ENCODE measurements at regions not wholly inside any gene's neighbourhood (a gene's known extent, or its start where the extent isn't known, plus 50 kb on each side); places are given as distances from the start of the nearest gene placed in this dataset.

DNA sequence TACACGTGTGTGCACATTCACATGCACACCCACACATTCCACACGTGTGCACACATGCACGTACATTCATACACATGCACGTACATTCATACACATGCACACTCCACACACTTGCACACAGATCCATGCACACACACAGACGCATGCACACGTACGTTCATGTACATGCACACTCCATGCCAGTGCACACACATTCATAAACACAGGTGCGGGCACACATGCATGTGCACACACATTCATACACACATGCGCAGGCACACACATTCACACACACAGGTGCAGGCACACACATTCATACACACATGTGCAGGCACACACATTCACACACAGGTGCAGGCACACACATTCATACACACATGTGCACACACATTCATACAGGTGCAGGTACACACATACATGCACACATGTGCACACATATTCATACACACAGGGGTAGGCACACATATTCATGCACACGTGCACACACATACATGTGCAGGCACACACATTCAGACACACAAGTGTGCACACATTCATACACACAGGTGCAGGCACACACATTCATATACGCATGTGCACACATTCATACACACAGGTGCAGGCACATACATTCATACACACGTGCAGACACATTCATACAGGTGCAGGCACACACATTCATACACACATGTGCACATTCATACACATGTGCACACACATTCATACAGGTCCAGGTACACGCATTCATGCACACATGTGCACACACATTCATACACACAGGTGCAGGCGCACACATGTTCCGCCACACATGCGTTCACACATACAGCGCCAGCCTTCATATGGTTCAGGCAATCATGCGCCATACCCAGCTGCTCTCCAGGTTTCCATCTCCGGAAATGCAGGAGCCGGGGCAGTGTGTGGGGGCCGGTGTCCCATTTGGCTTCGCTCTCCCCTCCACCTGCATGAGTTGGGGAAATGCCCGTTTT is 124.8 kb downstream of the HMX1 start:
- TF ChIP-seq FOXP2 (optimal IDR thresholded peaks at IDR 0.05; ENCODE audit: borderline replicate concordance, extremely low read depth, extremely low read length, insufficient read depth) (no peak), TAF1 (IDR thresholded peaks at IDR 0.05; ENCODE audit: borderline replicate concordance, insufficient read depth, low read length) (no peak), SIN3A (IDR thresholded peaks at IDR 0.05; ENCODE audit: borderline replicate concordance, insufficient read depth, low read length) (no peak)

Measured in PFSK-1 (cell line).